Motor neuron (in vitro differentiated cells): ENCODE measurements at regions not wholly inside any gene's neighbourhood (a gene's known extent, or its start where the extent isn't known, plus 50 kb on each side); places are given as distances from the start of the nearest gene placed in this dataset.

Source experiments
- ATAC-seq, 8 experiments: fragments of 200-7000 bp; cut with Tn5 transposase; replicated peaks in 6 of 8; 2 replicates each; pipeline ENCODE4 v1.8.0; 2021; ENCODE audit warnings: mild to moderate bottlenecking in 8 of 8, moderate library complexity in 8 of 8
- H3K27ac ChIP-seq, 2 donors: fragments of 250-450 bp; sonication (Bioruptor Pico); 2 replicates each; pipeline ENCODE4 v1.9.0; 2021; ENCODE audit warnings: antibody characterized with exemption in 2 of 2, mild to moderate bottlenecking in 2 of 2, moderate library complexity in 1 of 2
- H3K4me1 ChIP-seq, 2 donors: fragments of 250-450 bp; sonication (Bioruptor Pico); replicated peaks in 1 of 2; 2 replicates each; pipeline ENCODE4 v1.6.1; 2021; ENCODE audit warnings: antibody characterized with exemption in 2 of 2, mild to moderate bottlenecking in 2 of 2, moderate library complexity in 1 of 2
- H3K4me3 ChIP-seq, 5 donors: fragments of 250-450 bp; sonication (Bioruptor Pico); 2 replicates each; pipeline ENCODE4 v1.9.0; 2021; ENCODE audit warnings: antibody characterized with exemption in 5 of 5, mild to moderate bottlenecking in 5 of 5, moderate library complexity in 4 of 5
- WGBS, 10 experiments: fragments of 450-650 bp; shearing (Covaris generic); methylation state at CpG; one replicate each; pipeline ENCODE4 v1.0.0; 2022; 5-methylcytosine and 5-hydroxymethylcytosine counted together
- in situ Hi-C, 9 experiments: fragments of 400-800 bp; cut with MboI; loops; one replicate each; pipeline ENCODE4 v1.15.0; 2021; ENCODE audit warnings: low sequenced_read_pairs in 9 of 9, low pct_unique_long_range_greater_than_20kb in 2 of 9; ENCODE audit not compliant: unreplicated experiment in 9 of 9

- Histone ChIP-seq H3K27ac (no peak overlapping the region), H3K4me3 (no peak overlapping the region), H3K4me1 (peaks cover 25 to 31% of the 10 kb centered on the region in 2 donors)
- in situ Hi-C loops = no loop called here
- 0 to 89% (median 78%) methylated on average over 1 of the region's 1 CpG; no CpG with 5 or more reads in 3 of the 10 experiments for WGBS, 10 experiments
- no peak for ATAC-seq
These were observed 202.1 kb downstream of the NOVA1 start for GRCh38 chr14:26395726-26396125.

- 0 to 100% (median 49%) methylated on average over 1 to 4 of the region's 4 CpGs for WGBS, 10 experiments
- H3K27ac ChIP-seq = no peak overlapping the region
- H3K4me1 ChIP-seq = peaks cover 18 to 24% of the 10 kb centered on the region in 2 donors
- no peak overlapping the region for H3K4me3 ChIP-seq
- in situ Hi-C loops = no loop called here
- peak in 7 of 8 experiments; percentile 65 to 80 (median 72) for ATAC-seq
These were observed 203.6 kb downstream of the NOVA1 start for GRCh38 chr14:26394150-26394810.

GRCh38 chr14:26392498-26392897, 205.3 kb downstream of the NOVA1 start:
- Histone ChIP-seq H3K4me1 (peaks cover 23 to 24% of the 10 kb centered on the region in 2 donors), H3K27ac (no peak overlapping the region), H3K4me3 (no peak overlapping the region)
- 32 to 100% (median 74%) methylated on average over 1 to 7 of the region's 7 CpGs; no CpG with 5 or more reads in 2 of the 10 experiments for WGBS, 10 experiments
- in situ Hi-C loops = no loop called here
- no peak for ATAC-seq

- peaks cover 23 to 24% of the 10 kb centered on the region in 2 donors for H3K4me1 ChIP-seq
- peak in 2 of 8 experiments; percentile 48 to 62 for ATAC-seq
- no peak overlapping the region for H3K4me3 ChIP-seq
- 0 to 100% (median 83%) methylated on average over 1 to 2 of the region's 2 CpGs; no CpG with 5 or more reads in 1 of the 10 experiments for WGBS, 10 experiments
- no peak overlapping the region for H3K27ac ChIP-seq
- in situ Hi-C loops = no loop called here
These were observed 208.0 kb downstream of the NOVA1 start for GRCh38 chr14:26389646-26390508.

GRCh38 chr14:26385310-26385709, 212.5 kb downstream of the NOVA1 start:
- ATAC-seq = peak in 1 of 8 experiments; percentile 73
- no peak overlapping the region for H3K27ac ChIP-seq
- in situ Hi-C loops = no loop called here
- 19 to 100% (median 69%) methylated on average over 2 to 3 of the region's 3 CpGs; no CpG with 5 or more reads in 3 of the 10 experiments for WGBS, 10 experiments
- H3K4me3 ChIP-seq = no peak overlapping the region
- peaks cover 5 to 17% of the 10 kb centered on the region in 2 donors for H3K4me1 ChIP-seq

GRCh38 chr14:26382901-26383685, 214.7 kb downstream of the NOVA1 start:
- H3K4me1 ChIP-seq = peaks cover 0 to 17% of the 10 kb centered on the region in 2 donors
- ATAC-seq = no peak
- in situ Hi-C loops = no loop called here
- H3K27ac ChIP-seq = no peak overlapping the region
- WGBS, 10 experiments = 14 to 100% (median 82%) methylated on average over 1 to 6 of the region's 6 CpGs; no CpG with 5 or more reads in 1 of the 10 experiments
- H3K4me3 ChIP-seq = no peak overlapping the region

- Histone ChIP-seq H3K27ac (no peak overlapping the region), H3K4me3 (no peak overlapping the region), H3K4me1 (peaks cover 0 to 17% of the 10 kb centered on the region in 2 donors)
- no peak for ATAC-seq
- in situ Hi-C loops = no loop called here
- WGBS, 10 experiments = 20 to 100% (median 90%) methylated on average over 1 to 2 of the region's 2 CpGs
These were observed 216.4 kb downstream of the NOVA1 start for GRCh38 chr14:26381405-26381804.

GRCh38 chr14:26380637-26381036, 217.2 kb downstream of the NOVA1 start:
- 14 to 100% (median 67%) methylated on average over 1 of the region's 1 CpG; no CpG with 5 or more reads in 4 of the 10 experiments for whole genome bisulfite sequencing, 10 experiments
- H3K27ac ChIP-seq = no peak overlapping the region
- H3K4me3 ChIP-seq = no peak overlapping the region
- in situ Hi-C loops = no loop called here
- ATAC-seq = peak in 2 of 8 experiments; percentile 25 to 38
- peaks cover 0 to 17% of the 10 kb centered on the region in 2 donors for H3K4me1 ChIP-seq

- H3K27ac ChIP-seq = no peak overlapping the region
- H3K4me3 ChIP-seq = no peak overlapping the region
- ATAC-seq = no peak
- H3K4me1 ChIP-seq = peaks cover 0 to 17% of the 10 kb centered on the region in 2 donors
- in situ Hi-C loops = no loop called here
- WGBS, 10 experiments = 0 to 100% (median 83%) methylated on average over 1 of the region's 1 CpG; no CpG with 5 or more reads in 3 of the 10 experiments
These were observed 217.9 kb downstream of the NOVA1 start for GRCh38 chr14:26379951-26380350.

GRCh38 chr14:26377150-26377549, 220.7 kb downstream of the NOVA1 start:
- ATAC-seq = peak in 2 of 8 experiments; percentile 75 to 76
- H3K27ac ChIP-seq = no peak overlapping the region
- 0 to 96% (median 75%) methylated on average over 1 to 4 of the region's 5 CpGs; no CpG with 5 or more reads in 1 of the 10 experiments for WGBS, 10 experiments
- peaks cover 0 to 16% of the 10 kb centered on the region in 2 donors for H3K4me1 ChIP-seq
- H3K4me3 ChIP-seq = no peak overlapping the region
- in situ Hi-C loops = no loop called here

GRCh38 chr14:26370115-26370514, 227.7 kb downstream of the NOVA1 start:
- Histone ChIP-seq H3K4me1 (peaks cover 4 to 12% of the 10 kb centered on the region in 2 donors), H3K27ac (no peak overlapping the region), H3K4me3 (no peak overlapping the region)
- ATAC-seq = peak in 5 of 8 experiments; percentile 72 to 97 (median 83)
- WGBS, 10 experiments = 8 to 52% (median 23%) methylated on average over 1 to 3 of the region's 3 CpGs
- in situ Hi-C loops = no loop called here

- no peak overlapping the region for H3K27ac ChIP-seq
- in situ Hi-C loops = no loop called here
- peaks cover 0 to 17% of the 10 kb centered on the region in 2 donors for H3K4me1 ChIP-seq
- H3K4me3 ChIP-seq = no peak overlapping the region
- ATAC-seq = no peak
These were observed 234.1 kb downstream of the NOVA1 start for GRCh38 chr14:26363689-26364088.

- Histone ChIP-seq H3K4me3 (no peak overlapping the region), H3K4me1 (no peaks in the 10 kb centered on the region), H3K27ac (no peak overlapping the region)
- in situ Hi-C loops = no loop called here
- WGBS, 10 experiments = 20 to 100% (median 93%) methylated on average over 1 to 4 of the region's 4 CpGs
- no peak for ATAC-seq
These were observed 253.2 kb downstream of the NOVA1 start for GRCh38 chr14:26344596-26344995.
